HG03196 (cell line): ENCODE measurements at regions not wholly inside any gene's neighbourhood (a gene's known extent, or its start where the extent isn't known, plus 50 kb on each side); places are given as distances from the start of the nearest gene placed in this dataset.
A peak's percentile ranks its signal among the peaks of the same experiment; 100 is the strongest.
"Not testable (repeated sequence)": the region's sequence is repeated elsewhere in the genome, so short reads cannot be mapped to it uniquely, and the experiment has no call there.

ENCODE experiments used
- ATAC-seq: cut with Tn5 transposase; IDR thresholded peaks from one replicate; pipeline ENCODE4 v1.9.1; 2021; ENCODE audit not compliant: unreplicated experiment

- no peak for ATAC-seq
Measured at GRCh38 chr9:90070931-90071660, 466.3 kb downstream of the GADD45G start.

GRCh38 chr9:90073186-90073945 is 468.6 kb downstream of the GADD45G start:
- no peak for ATAC-seq

GRCh38 chr9:90074316-90074962 is 469.6 kb downstream of the GADD45G start:
- no peak for ATAC-seq

GRCh38 chr9:90077598-90077997 is 472.8 kb downstream of the GADD45G start:
- not testable (repeated sequence) for ATAC-seq

GRCh38 chr9:90078988-90079421 is 474.2 kb downstream of the GADD45G start:
- no peak for ATAC-seq

- no peak for ATAC-seq
Measured at GRCh38 chr9:90085633-90086032, 480.8 kb downstream of the GADD45G start.

- ATAC-seq, result no peak
Measured at GRCh38 chr9:90086101-90086511, 481.3 kb downstream of the GADD45G start.

GRCh38 chr9:90088434-90088833 is 483.6 kb downstream of the GADD45G start:
- no peak for ATAC-seq

GRCh38 chr9:90088856-90089255 is 484.0 kb downstream of the GADD45G start:
- no peak for ATAC-seq

- no peak for ATAC-seq
Measured at GRCh38 chr9:90090997-90091396, 486.2 kb downstream of the GADD45G start.

GRCh38 chr9:90092508-90092907 is 487.7 kb downstream of the GADD45G start:
- no peak for ATAC-seq

- no peak for ATAC-seq
Measured at GRCh38 chr9:90095682-90096081, 490.9 kb downstream of the GADD45G start.

- ATAC-seq, result no peak
Measured at GRCh38 chr9:90097237-90097636, 492.4 kb downstream of the GADD45G start.

- no peak for ATAC-seq
Measured at GRCh38 chr9:90098408-90098807, 493.6 kb downstream of the GADD45G start.

- ATAC-seq, result no peak
Measured at GRCh38 chr9:90099262-90099963, 494.6 kb downstream of the GADD45G start.

GRCh38 chr9:90100014-90100413 is 495.2 kb downstream of the GADD45G start:
- ATAC-seq, result no peak

GRCh38 chr9:90102292-90102901 is 497.6 kb downstream of the GADD45G start:
- ATAC-seq, result peak; percentile 80

GRCh38 chr9:90103771-90104170 is 499.0 kb downstream of the GADD45G start:
- no peak for ATAC-seq

GRCh38 chr9:90105773-90106172 is 501.0 kb downstream of the GADD45G start:
- ATAC-seq, result no peak

GRCh38 chr9:90107040-90107725 is 502.4 kb downstream of the GADD45G start:
- ATAC-seq, result no peak
